Endodermal cell (in vitro differentiated cells): ENCODE measurements at regions not wholly inside any gene's neighbourhood (a gene's known extent, or its start where the extent isn't known, plus 50 kb on each side); places are given as distances from the start of the nearest gene placed in this dataset.

Source experiments
- DNase-seq: peaks from one replicate; pipeline ENCODE4 v3.0.0-alpha.2; 2017
- H3K27ac ChIP-seq: 2 replicates; pipeline ENCODE4 v1.5.1; 2013; ENCODE audit warnings: mild to moderate bottlenecking, low read depth, low read length, moderate library complexity
- H3K27me3 ChIP-seq: 2 replicates; pipeline ENCODE4 v1.6.1; 2013; ENCODE audit warnings: mild to moderate bottlenecking, low read length, moderate library complexity; ENCODE audit not compliant: insufficient read depth, control insufficient read depth, poor library complexity, severe bottlenecking
- H3K36me3 ChIP-seq: 2 replicates; pipeline ENCODE4 v1.7.0; 2013; ENCODE audit warnings: mild to moderate bottlenecking, low read length, moderate library complexity; ENCODE audit not compliant: control insufficient read depth, insufficient read depth
- H3K4me1 ChIP-seq: one replicate; pipeline ENCODE4 v1.7.0; 2013; ENCODE audit warnings: low read length; ENCODE audit not compliant: control insufficient read depth, insufficient read depth
- H3K4me3 ChIP-seq: 2 replicates; pipeline ENCODE4 v1.5.1; 2013; ENCODE audit warnings: mild to moderate bottlenecking, low read length, moderate library complexity
- H3K9ac ChIP-seq: 2 replicates; pipeline ENCODE4 v1.6.1; 2013; ENCODE audit warnings: mild to moderate bottlenecking, low read length, moderate library complexity; ENCODE audit not compliant: poor library complexity, severe bottlenecking; ENCODE audit errors: extremely low read depth
- H3K9me3 ChIP-seq: 2 replicates; pipeline ENCODE4 v1.6.1; 2013; ENCODE audit warnings: mild to moderate bottlenecking, low read length, moderate library complexity; ENCODE audit not compliant: control insufficient read depth
- H3K27ac Mint-ChIP-seq: 2 replicates; pipeline ENCODE4 v1.8.0; 2020; ENCODE audit warnings: mixed read lengths
- H3K27me3 Mint-ChIP-seq: 2 replicates; pipeline ENCODE4 v1.8.0; 2021; ENCODE audit warnings: mild to moderate bottlenecking, mixed read lengths; ENCODE audit not compliant: insufficient read depth
- H3K36me3 Mint-ChIP-seq: 2 replicates; pipeline ENCODE4 v1.8.0; 2020; ENCODE audit warnings: low read depth, mixed read lengths
- H3K4me1 Mint-ChIP-seq: 2 replicates; pipeline ENCODE4 v1.8.0; 2020; ENCODE audit warnings: mixed read lengths
- H3K4me3 Mint-ChIP-seq: 2 replicates; pipeline ENCODE4 v1.8.0; 2020; ENCODE audit warnings: mild to moderate bottlenecking, moderate library complexity, mixed read lengths
- H3K9me3 Mint-ChIP-seq: 2 replicates; pipeline ENCODE4 v1.8.0; 2020; ENCODE audit warnings: mild to moderate bottlenecking, mixed read lengths
- CTCF ChIP-seq: fragments of 200-600 bp; sonication (generic); conservative IDR thresholded peaks from 2 replicates; pipeline ENCODE4 v1.5.0; 2021; ENCODE audit warnings: antibody characterized with exemption, mild to moderate bottlenecking
- WGBS, 2 experiments: methylation state at CpG; one replicate each; pipeline versions ENCODE4 v1.1.5 to v1.1.7; 2013; ENCODE audit warnings: missing lambda C conversion rate in 2 of 2, mixed read lengths in 1 of 2; ENCODE audit not compliant: insufficient coverage in 1 of 2, insufficient read length in 1 of 2; 5-methylcytosine and 5-hydroxymethylcytosine counted together

- Histone ChIP-seq H3K27ac (no peak overlapping the region), H3K4me1 (no peaks in the 10 kb centered on the region), H3K36me3 (no peaks in the 10 kb centered on the region), H3K9ac (no peak overlapping the region), H3K4me3 (no peak overlapping the region), H3K9me3 (no peaks in the 10 kb centered on the region), H3K27me3 (no peaks in the 10 kb centered on the region)
- DNase-seq = no peak
- H3K27ac Mint-ChIP-seq = no peak overlapping the region
- H3K9me3 Mint-ChIP-seq = peaks cover 2% of the 10 kb centered on the region
- no peaks in the 10 kb centered on the region for H3K36me3 Mint-ChIP-seq
- TF ChIP-seq CTCF = no peak
- no peak overlapping the region for H3K4me3 Mint-ChIP-seq
- 97% methylated on average over 3 of the region's 3 CpGs; no CpG with 5 or more reads in 1 of the 2 experiments for WGBS, 2 experiments
- no peaks in the 10 kb centered on the region for H3K27me3 Mint-ChIP-seq
- H3K4me1 Mint-ChIP-seq = peaks cover 3% of the 10 kb centered on the region
Observed at GRCh38 chrX:43513085-43513484, 143.0 kb upstream of the MAOA start.

GRCh38 chrX:43514820-43515219 is 141.3 kb upstream of the MAOA start:
- Histone ChIP-seq H3K4me3 (no peak overlapping the region), H3K27me3 (no peaks in the 10 kb centered on the region), H3K27ac (no peak overlapping the region), H3K9me3 (no peaks in the 10 kb centered on the region), H3K36me3 (no peaks in the 10 kb centered on the region), H3K9ac (no peak overlapping the region), H3K4me1 (no peaks in the 10 kb centered on the region)
- Mint-ChIP-seq H3K9me3 (peaks cover 2% of the 10 kb centered on the region), H3K27me3 (no peaks in the 10 kb centered on the region), H3K4me1 (peaks cover 3% of the 10 kb centered on the region), H3K27ac (no peak overlapping the region), H3K4me3 (no peak overlapping the region), H3K36me3 (no peaks in the 10 kb centered on the region)
- WGBS, 2 experiments = no CpG with 5 or more reads among the region's 1 CpG
- no peak for DNase-seq
- TF ChIP-seq CTCF = no peak

- H3K9me3 Mint-ChIP-seq = no peaks in the 10 kb centered on the region
Observed at GRCh38 chrX:43522582-43522981, 133.5 kb upstream of the MAOA start.

More at GRCh38 chrX:43522582-43522981, 133.5 kb upstream of the MAOA start:
- peaks cover 3% of the 10 kb centered on the region for H3K4me1 Mint-ChIP-seq
- no peaks in the 10 kb centered on the region for H3K36me3 Mint-ChIP-seq
- H3K4me3 ChIP-seq = no peak overlapping the region
- H3K27ac Mint-ChIP-seq = no peak overlapping the region
- H3K27me3 ChIP-seq = no peaks in the 10 kb centered on the region
- no peak for TF ChIP-seq CTCF
- no peaks in the 10 kb centered on the region for H3K9me3 ChIP-seq
- 98% methylated on average over 3 of the region's 3 CpGs; no CpG with 5 or more reads in 1 of the 2 experiments for WGBS, 2 experiments
- H3K4me1 ChIP-seq = no peaks in the 10 kb centered on the region
- H3K9ac ChIP-seq = no peak overlapping the region
- H3K27ac ChIP-seq = no peak overlapping the region
- no peak for DNase-seq
- no peaks in the 10 kb centered on the region for H3K36me3 ChIP-seq
- no peak overlapping the region for H3K4me3 Mint-ChIP-seq
- H3K27me3 Mint-ChIP-seq = no peaks in the 10 kb centered on the region
